ENCODE measurements at regions not wholly inside any gene's neighbourhood (a gene's known extent, or its start where the extent isn't known, plus 50 kb on each side); places are given as distances from the start of the nearest gene placed in this dataset.

DNA sequence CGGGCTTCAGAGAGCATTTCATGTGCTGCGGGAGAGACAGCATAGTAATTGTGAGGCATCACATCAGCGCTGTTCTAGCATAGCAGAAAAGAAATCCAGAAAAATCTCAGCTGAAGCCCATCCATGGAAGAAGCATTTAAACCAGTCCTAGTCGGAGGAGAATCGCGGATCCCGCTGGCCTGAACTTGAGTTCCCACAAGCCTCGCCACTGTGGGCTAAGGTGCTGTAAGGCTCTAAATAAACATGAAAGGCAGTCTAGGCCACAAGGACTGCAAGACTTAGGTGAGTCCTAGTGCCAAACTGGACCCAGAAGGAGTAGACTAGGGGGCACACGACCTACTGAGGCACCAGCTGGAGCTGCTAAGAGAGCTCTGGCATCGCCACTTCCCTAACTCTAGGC lies 1225.3 kb upstream of the CHAC2 start:
- no peak overlapping the region for H3K27ac ChIP-seq
- no peak overlapping the region for H3K4me3 ChIP-seq
- intact Hi-C loops (cut with DNase I) = no loop called here
- H3K36me3 ChIP-seq = no peaks in the 10 kb centered on the region
- ATAC-seq (peak in 1 of 2 donors; percentile 25), DNase-seq (no peak)
- H3K9me3 ChIP-seq = no peaks in the 10 kb centered on the region
- no peaks in the 10 kb centered on the region for H3K4me1 ChIP-seq
- TF ChIP-seq, protein P1, sequence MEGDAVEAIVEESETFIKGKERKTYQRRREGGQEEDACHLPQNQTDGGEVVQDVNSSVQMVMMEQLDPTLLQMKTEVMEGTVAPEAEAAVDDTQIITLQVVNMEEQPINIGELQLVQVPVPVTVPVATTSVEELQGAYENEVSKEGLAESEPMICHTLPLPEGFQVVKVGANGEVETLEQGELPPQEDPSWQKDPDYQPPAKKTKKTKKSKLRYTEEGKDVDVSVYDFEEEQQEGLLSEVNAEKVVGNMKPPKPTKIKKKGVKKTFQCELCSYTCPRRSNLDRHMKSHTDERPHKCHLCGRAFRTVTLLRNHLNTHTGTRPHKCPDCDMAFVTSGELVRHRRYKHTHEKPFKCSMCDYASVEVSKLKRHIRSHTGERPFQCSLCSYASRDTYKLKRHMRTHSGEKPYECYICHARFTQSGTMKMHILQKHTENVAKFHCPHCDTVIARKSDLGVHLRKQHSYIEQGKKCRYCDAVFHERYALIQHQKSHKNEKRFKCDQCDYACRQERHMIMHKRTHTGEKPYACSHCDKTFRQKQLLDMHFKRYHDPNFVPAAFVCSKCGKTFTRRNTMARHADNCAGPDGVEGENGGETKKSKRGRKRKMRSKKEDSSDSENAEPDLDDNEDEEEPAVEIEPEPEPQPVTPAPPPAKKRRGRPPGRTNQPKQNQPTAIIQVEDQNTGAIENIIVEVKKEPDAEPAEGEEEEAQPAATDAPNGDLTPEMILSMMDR (IDR thresholded peaks at IDR 0.05) = no peak
- no peaks in the 10 kb centered on the region for H3K27me3 ChIP-seq (ENCODE audit: low read depth)

DNA sequence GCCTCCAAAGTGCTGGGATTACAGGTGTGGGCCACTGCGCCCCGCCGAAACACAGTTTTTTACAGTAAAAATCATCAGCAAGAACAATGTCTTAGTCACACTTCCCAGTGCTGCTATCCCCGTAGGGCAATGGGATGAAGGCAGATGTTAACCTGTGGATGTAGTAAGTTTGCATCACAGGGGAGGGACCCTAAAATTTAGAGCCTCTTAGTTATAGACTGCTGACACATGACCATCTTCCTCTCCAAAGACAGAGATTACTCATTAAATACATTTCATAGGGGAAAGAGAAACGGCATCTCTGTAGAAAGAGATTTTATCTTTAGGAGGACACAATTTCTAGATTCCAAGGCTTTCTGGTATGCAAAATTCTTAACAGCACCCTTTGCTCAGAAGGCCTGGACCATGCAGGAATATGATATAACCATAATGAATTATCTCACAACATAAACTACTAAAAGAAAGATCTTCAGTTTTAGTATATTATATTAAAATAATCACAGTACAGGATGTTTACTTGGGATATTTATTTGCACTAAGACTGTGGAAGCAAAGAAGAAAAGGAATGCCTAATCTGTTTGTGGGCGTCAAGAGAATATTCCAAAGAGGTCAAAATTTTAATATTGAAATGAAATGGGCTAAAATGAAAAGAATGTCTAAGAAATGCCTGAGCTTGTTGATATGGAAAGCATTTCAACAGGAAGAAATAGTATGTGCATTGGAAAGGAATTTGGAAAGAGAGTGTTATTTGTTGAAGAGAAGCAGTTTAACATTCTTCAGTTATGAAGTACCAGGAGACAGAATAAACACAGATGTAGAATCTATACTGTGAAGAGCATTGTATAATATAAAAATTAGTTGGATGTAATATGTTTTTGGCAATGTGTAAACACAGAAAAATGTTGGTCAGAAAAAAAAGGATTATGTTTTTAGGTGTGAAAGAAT lies 1228.3 kb upstream of the CHAC2 start:
- no peak for ATAC-seq

DNA sequence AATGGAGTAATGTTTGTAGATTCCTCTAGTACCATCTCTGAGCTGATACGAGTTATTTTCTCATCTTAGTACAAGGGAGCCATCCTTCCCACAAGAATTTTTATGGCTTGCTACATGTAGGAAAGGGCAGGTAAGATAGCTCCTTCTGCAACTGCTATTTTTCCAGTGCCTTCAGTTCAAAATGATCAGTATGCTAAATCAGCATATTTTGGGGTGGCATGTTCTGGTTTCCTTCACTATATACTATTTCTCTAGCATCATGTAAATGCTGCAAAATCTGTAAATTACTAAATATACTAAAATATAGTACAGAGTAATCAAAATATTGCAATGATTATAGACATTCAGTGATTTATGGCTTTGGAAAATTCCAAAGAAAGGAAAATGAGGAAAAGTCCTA lies 1230.0 kb upstream of the CHAC2 start:
- Histone ChIP-seq H3K4me3 (no peak overlapping the region), H3K4me1 (no peaks in the 10 kb centered on the region), H3K27me3 (ENCODE audit: low read depth) (no peaks in the 10 kb centered on the region), H3K27ac (no peak overlapping the region), H3K36me3 (no peaks in the 10 kb centered on the region), H3K9me3 (no peaks in the 10 kb centered on the region)
- DNase-seq = no peak
- intact Hi-C loops (cut with DNase I) = no loop called here
- ATAC-seq = no peak
- TF ChIP-seq, protein P1 (IDR thresholded peaks at IDR 0.05) = no peak

More for the DNA sequence above, 1228.3 kb upstream of the CHAC2 start:
- Histone ChIP-seq H3K4me1 (no peaks in the 10 kb centered on the region), H3K4me3 (no peak overlapping the region), H3K27me3 (ENCODE audit: low read depth) (no peaks in the 10 kb centered on the region), H3K27ac (no peak overlapping the region), H3K9me3 (no peaks in the 10 kb centered on the region), H3K36me3 (no peaks in the 10 kb centered on the region)
- no peak for DNase-seq
- intact Hi-C loops (cut with DNase I) = no loop called here
- TF ChIP-seq, protein P1 (IDR thresholded peaks at IDR 0.05) = no peak

DNA sequence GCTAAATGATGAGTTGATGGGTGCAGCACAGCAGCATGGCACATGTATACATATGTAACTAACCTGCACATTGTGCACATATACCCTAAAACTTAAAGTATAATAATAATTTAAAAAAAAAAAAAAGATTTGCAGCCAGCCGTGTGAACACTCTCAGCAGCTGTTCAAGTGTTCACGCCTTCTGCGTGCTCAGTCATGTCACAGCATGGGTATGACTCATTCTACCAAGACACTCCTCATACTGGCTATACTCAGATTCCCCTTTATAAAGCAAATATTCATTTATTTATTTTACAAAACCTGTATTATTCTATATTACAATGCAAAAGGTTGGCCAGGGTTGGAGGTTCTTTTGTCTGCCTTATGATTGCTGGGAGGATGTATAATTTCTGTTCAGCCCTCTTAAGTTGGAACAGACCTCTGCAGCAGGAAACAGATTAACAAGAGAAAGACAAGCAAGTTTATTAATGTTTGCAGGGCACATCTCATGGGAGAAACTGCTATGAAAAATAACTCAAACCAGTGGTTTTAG lies 1230.6 kb upstream of the CHAC2 start:
- ATAC-seq (peak in 1 of 2 donors; percentile 51), DNase-seq (no peak)
- H3K4me1 ChIP-seq = no peaks in the 10 kb centered on the region
- intact Hi-C loops (cut with DNase I) = no loop called here
- H3K4me3 ChIP-seq = no peak overlapping the region
- H3K27ac ChIP-seq = no peak overlapping the region
- H3K36me3 ChIP-seq = no peaks in the 10 kb centered on the region
- TF ChIP-seq, protein P1 (IDR thresholded peaks at IDR 0.05) = no peak
- H3K27me3 ChIP-seq (ENCODE audit: low read depth) = no peaks in the 10 kb centered on the region
- no peaks in the 10 kb centered on the region for H3K9me3 ChIP-seq

DNA sequence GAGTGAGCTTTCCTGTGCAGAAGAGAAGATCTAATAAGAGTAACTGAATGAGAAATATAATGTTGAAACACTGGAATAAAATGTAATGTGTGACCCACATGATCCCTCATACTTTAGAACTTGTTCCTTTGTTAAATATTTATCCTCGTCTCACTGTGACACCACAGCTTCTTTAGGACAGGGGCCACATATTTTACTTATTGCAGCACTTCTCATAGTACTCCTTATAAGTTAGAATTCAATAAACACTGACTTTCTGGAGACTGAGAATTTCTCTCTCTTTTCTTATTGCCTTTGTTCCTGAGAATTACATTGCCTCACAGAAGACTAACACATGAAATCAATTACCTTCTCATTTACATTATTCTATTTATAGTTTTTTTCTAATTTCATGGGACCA lies 1234.6 kb upstream of the CHAC2 start:
- Histone ChIP-seq H3K9me3 (no peaks in the 10 kb centered on the region), H3K4me1 (no peaks in the 10 kb centered on the region), H3K27ac (no peak overlapping the region), H3K27me3 (ENCODE audit: low read depth) (no peaks in the 10 kb centered on the region), H3K36me3 (no peaks in the 10 kb centered on the region), H3K4me3 (no peak overlapping the region)
- intact Hi-C loops (cut with DNase I) = no loop called here
- no peak for ATAC-seq
- TF ChIP-seq, protein P1 (IDR thresholded peaks at IDR 0.05) = no peak
- DNase-seq = no peak
